ENCODE measurements at regions not wholly inside any gene's neighbourhood (a gene's known extent, or its start where the extent isn't known, plus 50 kb on each side); places are given as distances from the start of the nearest gene placed in this dataset.

- no peak overlapping the region for H2AFZ ChIP-seq (ENCODE audit: low read length)
- H3K9ac ChIP-seq (ENCODE audit: low read length) = no peak overlapping the region
- no peak overlapping the region for H3K4me3 ChIP-seq (ENCODE audit: low read length)
- H3K4me2 ChIP-seq (ENCODE audit: low read depth, low read length) = no peak overlapping the region
- peaks cover 90% of the 10 kb centered on the region for H3K27me3 ChIP-seq (replicated peaks; ENCODE audit: insufficient read depth, low read length)
- no peak for DNase-seq
- H3F3A ChIP-seq (ENCODE audit: insufficient read depth, low read length) = no peaks in the 10 kb centered on the region
- no peak overlapping the region for H3K27ac ChIP-seq (ENCODE audit: low read length)
- no peaks in the 10 kb centered on the region for H3K79me2 ChIP-seq (ENCODE audit: low read length)
- H3K9me3 ChIP-seq (replicated peaks; ENCODE audit: insufficient read depth, low read length) = no peaks in the 10 kb centered on the region
- H3K9me2 ChIP-seq (replicated peaks; ENCODE audit: insufficient read depth, low read length) = no peaks in the 10 kb centered on the region
- H3K4me1 ChIP-seq (ENCODE audit: low read length) = no peaks in the 10 kb centered on the region
- H4K20me1 ChIP-seq (ENCODE audit: insufficient read depth, low read length) = no peaks in the 10 kb centered on the region
- TF ChIP-seq EZH2phosphoT487 (IDR thresholded peaks at IDR 0.05; ENCODE audit: low read length) = no peak
- no peak for TF ChIP-seq EZH2 (optimal IDR thresholded peaks at IDR 0.05; ENCODE audit: low read depth, low read length)
- TF ChIP-seq CTCF (IDR thresholded peaks at IDR 0.05; ENCODE audit: low read length) = no peak
- no peaks in the 10 kb centered on the region for H3K36me3 ChIP-seq (replicated peaks; ENCODE audit: insufficient read depth, low read length)
Measured at GRCh38 chr17:73715769-73716168, 71.5 kb upstream of the SDK2 start.

DNA sequence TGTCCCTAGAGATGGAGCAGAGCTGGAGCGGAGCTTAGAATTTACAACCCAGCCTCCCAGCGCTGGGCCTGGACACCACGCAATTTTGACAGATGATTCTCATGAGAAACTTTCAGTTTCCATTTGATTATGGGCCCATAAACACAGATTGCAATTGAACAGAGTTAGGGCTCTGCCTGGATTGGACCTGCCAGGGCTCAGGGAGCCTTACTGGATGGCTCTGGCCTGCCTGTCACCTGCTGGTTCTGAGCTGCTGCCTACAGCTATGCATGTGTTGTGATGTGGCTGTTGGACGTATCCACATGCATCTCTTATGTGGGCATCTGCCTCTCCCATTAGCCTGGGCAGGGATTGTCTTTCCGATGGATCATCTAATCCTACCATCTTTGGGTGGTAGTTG lies 73.4 kb upstream of the SDK2 start:
- no peak for TF ChIP-seq EZH2 (optimal IDR thresholded peaks at IDR 0.05; ENCODE audit: low read depth, low read length)
- TF ChIP-seq CTCF (IDR thresholded peaks at IDR 0.05; ENCODE audit: low read length) = no peak
- no peak for TF ChIP-seq EZH2phosphoT487 (IDR thresholded peaks at IDR 0.05; ENCODE audit: low read length)
- H3K9ac ChIP-seq (ENCODE audit: low read length) = no peak overlapping the region

DNA sequence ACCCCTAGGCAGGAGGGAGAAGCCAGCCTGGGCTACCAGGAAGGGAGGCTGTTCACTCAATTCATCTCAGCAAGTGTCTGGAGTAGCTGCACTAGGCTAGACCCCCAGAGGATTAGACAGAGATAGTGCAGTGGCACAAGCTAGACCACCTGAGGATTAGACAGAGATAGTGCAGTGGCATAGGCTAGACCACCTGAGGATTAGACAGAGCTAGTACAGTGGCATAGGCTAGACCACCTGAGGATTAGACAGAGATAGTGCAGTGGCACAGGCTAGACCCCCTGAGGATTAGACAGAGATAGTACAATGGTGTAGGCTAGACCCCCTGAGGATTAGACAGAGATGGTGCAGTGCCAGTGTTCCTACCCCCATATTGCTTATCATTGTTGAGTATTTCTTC lies 74.1 kb upstream of the SDK2 start:
- no peak overlapping the region for H3K27ac ChIP-seq (ENCODE audit: low read length)
- H4K20me1 ChIP-seq (ENCODE audit: insufficient read depth, low read length) = no peaks in the 10 kb centered on the region
- H2AFZ ChIP-seq (ENCODE audit: low read length) = no peak overlapping the region
- no peak for DNase-seq
- no peaks in the 10 kb centered on the region for H3K9me2 ChIP-seq (replicated peaks; ENCODE audit: insufficient read depth, low read length)
- H3K36me3 ChIP-seq (replicated peaks; ENCODE audit: insufficient read depth, low read length) = no peaks in the 10 kb centered on the region
- H3K27me3 ChIP-seq (replicated peaks; ENCODE audit: insufficient read depth, low read length) = peaks cover 86% of the 10 kb centered on the region
- no peak overlapping the region for H3K9ac ChIP-seq (ENCODE audit: low read length)
- TF ChIP-seq CTCF (IDR thresholded peaks at IDR 0.05; ENCODE audit: low read length) = no peak
- TF ChIP-seq EZH2phosphoT487 (IDR thresholded peaks at IDR 0.05; ENCODE audit: low read length) = no peak
- TF ChIP-seq EZH2 (optimal IDR thresholded peaks at IDR 0.05; ENCODE audit: low read depth, low read length) = no peak
- H3K79me2 ChIP-seq (ENCODE audit: low read length) = no peaks in the 10 kb centered on the region
- H3K4me1 ChIP-seq (ENCODE audit: low read length) = no peaks in the 10 kb centered on the region
- H3K4me3 ChIP-seq (ENCODE audit: low read length) = no peak overlapping the region
- no peak overlapping the region for H3K4me2 ChIP-seq (ENCODE audit: low read depth, low read length)
- H3F3A ChIP-seq (ENCODE audit: insufficient read depth, low read length) = no peaks in the 10 kb centered on the region
- H3K9me3 ChIP-seq (replicated peaks; ENCODE audit: insufficient read depth, low read length) = no peaks in the 10 kb centered on the region

More for the DNA sequence above, 73.4 kb upstream of the SDK2 start:
- no peaks in the 10 kb centered on the region for H3K79me2 ChIP-seq (ENCODE audit: low read length)
- no peaks in the 10 kb centered on the region for H3K9me2 ChIP-seq (replicated peaks; ENCODE audit: insufficient read depth, low read length)
- H2AFZ ChIP-seq (ENCODE audit: low read length) = no peak overlapping the region
- DNase-seq = no peak
- no peaks in the 10 kb centered on the region for H3F3A ChIP-seq (ENCODE audit: insufficient read depth, low read length)
- H3K27ac ChIP-seq (ENCODE audit: low read length) = no peak overlapping the region
- no peaks in the 10 kb centered on the region for H3K4me1 ChIP-seq (ENCODE audit: low read length)
- H3K27me3 ChIP-seq (replicated peaks; ENCODE audit: insufficient read depth, low read length) = peaks cover 85% of the 10 kb centered on the region
- peak overlapping the region; percentile 31; the same call in 1 of the 2 replicates for H3K4me2 ChIP-seq (ENCODE audit: low read depth, low read length)
- H3K4me3 ChIP-seq (ENCODE audit: low read length) = no peak overlapping the region
- no peaks in the 10 kb centered on the region for H4K20me1 ChIP-seq (ENCODE audit: insufficient read depth, low read length)
- H3K9me3 ChIP-seq (replicated peaks; ENCODE audit: insufficient read depth, low read length) = no peaks in the 10 kb centered on the region
- no peaks in the 10 kb centered on the region for H3K36me3 ChIP-seq (replicated peaks; ENCODE audit: insufficient read depth, low read length)

Data from MM.1S (cell line).